Psoas muscle (tissue), 7 donors: ENCODE measurements at regions not wholly inside any gene's neighbourhood (a gene's known extent, or its start where the extent isn't known, plus 50 kb on each side); places are given as distances from the start of the nearest gene placed in this dataset.
"Not testable (repeated sequence)": the region's sequence is repeated elsewhere in the genome, so short reads cannot be mapped to it uniquely, and the experiment has no call there.

ENCODE experiments used
- ATAC-seq, 4 donors: fragments of 200-7000 bp; cut with Tn5 transposase; one replicate each; pipeline ENCODE4 v1.9.1; 2020; ENCODE audit warnings: moderate library complexity in 3 of 4, mild to moderate bottlenecking in 2 of 4
- DNase-seq, 2 donors: peaks; one replicate each; pipeline ENCODE4 v3.0.0-alpha.2; 2020
- H3K27ac ChIP-seq: fragments of 200-600 bp; one replicate; pipeline ENCODE4 v1.8.0; 2022
- H3K27me3 ChIP-seq, 3 donors: fragments of 200-600 bp in 1 of 3; one replicate each; pipeline versions ENCODE4 v1.6.1 to v1.8.0; 2013 to 2022; ENCODE audit warnings: low read length in 2 of 3, mild to moderate bottlenecking in 2 of 3, moderate library complexity in 1 of 3; ENCODE audit not compliant: insufficient read depth in 3 of 3
- H3K36me3 ChIP-seq, 2 donors: fragments of 200-600 bp in 1 of 2; one replicate each; pipeline versions ENCODE4 v1.6.1 to v1.8.0; 2013 to 2022; ENCODE audit warnings: low read depth in 1 of 2, mild to moderate bottlenecking in 1 of 2, moderate library complexity in 1 of 2; ENCODE audit not compliant: insufficient read depth in 1 of 2
- H3K4me1 ChIP-seq: fragments of 200-600 bp; one replicate; pipeline ENCODE4 v1.8.0; 2022
- H3K4me3 ChIP-seq: fragments of 200-600 bp; one replicate; pipeline ENCODE4 v1.8.0; 2022; ENCODE audit warnings: mild to moderate bottlenecking
- H3K9me3 ChIP-seq: fragments of 200-600 bp; one replicate; pipeline ENCODE4 v1.8.0; 2022
- CTCF ChIP-seq: fragments of 200-600 bp; IDR thresholded peaks from one replicate; pipeline ENCODE4 v1.8.0; 2022; ENCODE audit warnings: antibody characterized with exemption
- WGBS, 3 donors: extraction: QIAGEN DNeasy Blood & Tissue Kit; methylation state at CpG; one replicate each; pipeline versions ENCODE4 v1.1.6 to v1.1.7; 2013; 5-methylcytosine and 5-hydroxymethylcytosine counted together
- intact Hi-C, 2 donors: fragments of 100-400 bp; cut with DNase I; formaldehyde crosslinking; loops; one replicate each; pipeline versions ENCODE4 v1.11.0 to v1.14.2; 2022
- donor health status: healthy with polysubstance abuse.
- donor health status: DM: no; HTN: no; CAD: no; lungs with moderate emphysema.
- donor health status: Bipolar disorder and iron deficiency.
- donor health status: healthy.
- donor health status: DM: yes; HTN: yes; CAD: no.
- donor health status: DM: no; HTN: no; CAD: no.
- donor health status: DM: yes; HTN: yes; CAD: no.

GRCh38 chr20:52425253-52425652 lies 233.7 kb upstream of the ZFP64 start:
- no peak for DNase-seq
- Histone ChIP-seq H3K27ac (no peak overlapping the region), H3K9me3 (no peaks in the 10 kb centered on the region), H3K36me3 (no peaks in the 10 kb centered on the region), H3K4me3 (no peak overlapping the region), H3K27me3 (no peaks in the 10 kb centered on the region), H3K4me1 (no peaks in the 10 kb centered on the region)
- no peak for TF ChIP-seq CTCF
- 40 to 47% (median 43%) methylated on average over 9 of the region's 9 CpGs for WGBS, 3 donors
- ATAC-seq: no peak
- intact Hi-C loops: no loop called here

GRCh38 chr20:52424357-52424942 lies 232.9 kb upstream of the ZFP64 start:
- H3K27me3 ChIP-seq, H3K9me3 ChIP-seq, DNase-seq, H3K4me1 ChIP-seq, H3K4me3 ChIP-seq, H3K27ac ChIP-seq, ATAC-seq, intact Hi-C loops, H3K36me3 ChIP-seq: not testable (repeated sequence)
- WGBS, 3 donors: 79 to 88% (median 85%) methylated on average over 6 of the region's 6 CpGs

- H3K27ac ChIP-seq, H3K9me3 ChIP-seq, H3K36me3 ChIP-seq, H3K4me1 ChIP-seq, DNase-seq, H3K27me3 ChIP-seq, H3K4me3 ChIP-seq, ATAC-seq, intact Hi-C loops: not testable (repeated sequence)
- 74 to 84% (median 84%) methylated on average over 4 of the region's 4 CpGs for WGBS, 3 donors
Measured at GRCh38 chr20:52423536-52424140, 232.1 kb upstream of the ZFP64 start.

GRCh38 chr20:52422574-52423336 lies 231.2 kb upstream of the ZFP64 start:
- H3K4me3 ChIP-seq: no peak overlapping the region
- WGBS, 3 donors: 37 to 47% (median 39%) methylated on average over 6 of the region's 6 CpGs
- intact Hi-C loops: no loop called here
- no peaks in the 10 kb centered on the region for H3K36me3 ChIP-seq
- no peaks in the 10 kb centered on the region for H3K27me3 ChIP-seq
- ATAC-seq (no peak), DNase-seq (no peak)
- peaks cover 4% of the 10 kb centered on the region for H3K9me3 ChIP-seq
- H3K27ac ChIP-seq: no peak overlapping the region
- TF ChIP-seq CTCF: no peak
- no peaks in the 10 kb centered on the region for H3K4me1 ChIP-seq

- Histone ChIP-seq H3K4me3 (no peak overlapping the region), H3K4me1 (no peaks in the 10 kb centered on the region), H3K27me3 (no peaks in the 10 kb centered on the region), H3K9me3 (peaks cover 4% of the 10 kb centered on the region), H3K27ac (no peak overlapping the region), H3K36me3 (no peaks in the 10 kb centered on the region)
- no peak for ATAC-seq
- DNase-seq: no peak
- WGBS, 3 donors: 78 to 87% (median 82%) methylated on average over 3 of the region's 3 CpGs
- intact Hi-C loops: no loop called here
- no peak for TF ChIP-seq CTCF
Measured at GRCh38 chr20:52420805-52421204, 229.2 kb upstream of the ZFP64 start.
